HL-60 (cell line): ENCODE measurements at regions not wholly inside any gene's neighbourhood (a gene's known extent, or its start where the extent isn't known, plus 50 kb on each side); places are given as distances from the start of the nearest gene placed in this dataset.

Experiments
- GABPA ChIP-seq: IDR thresholded peaks from 2 replicates; pipeline ENCODE4 v1.6.1; 2012; ENCODE audit warnings: low read depth
- POLR2AphosphoS5 ChIP-seq: IDR thresholded peaks from 2 replicates; pipeline ENCODE4 v1.6.1; 2012; ENCODE audit warnings: low read depth
- TF ChIP-seq, protein P1 (sequence below): IDR thresholded peaks from one replicate; pipeline ENCODE4 v1.5.1; 2011; ENCODE audit warnings: low read length, control low read depth, inconsistent platforms; ENCODE audit not compliant: insufficient read depth
- TF ChIP-seq, protein P2 (sequence below): IDR thresholded peaks from 2 replicates; pipeline ENCODE4 v1.6.1; 2012; ENCODE audit warnings: low read depth; ENCODE audit not compliant: insufficient replicate concordance

DNA sequence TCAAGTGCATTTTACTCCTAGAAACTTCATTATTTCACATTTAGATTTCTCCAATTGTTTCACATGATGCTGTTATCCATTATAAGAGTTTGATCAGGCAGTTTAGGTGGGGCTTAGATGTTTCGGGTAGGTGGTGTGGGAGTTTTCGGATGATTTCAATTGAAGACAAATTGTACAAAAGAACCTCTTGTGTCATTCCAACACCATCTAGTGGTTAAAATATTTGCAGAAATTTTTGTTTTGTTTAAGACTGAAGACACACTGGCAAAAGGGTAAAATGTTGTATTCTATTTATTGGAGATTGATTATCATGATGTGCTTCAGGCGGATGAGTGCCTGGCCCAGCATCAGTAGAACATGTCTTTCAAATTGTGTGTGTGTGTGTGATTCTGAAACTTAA lies 212.7 kb downstream of the SH3BGRL start:
- TF ChIP-seq POLR2AphosphoS5 (no peak), GABPA (no peak)
- TF ChIP-seq, protein P1, sequence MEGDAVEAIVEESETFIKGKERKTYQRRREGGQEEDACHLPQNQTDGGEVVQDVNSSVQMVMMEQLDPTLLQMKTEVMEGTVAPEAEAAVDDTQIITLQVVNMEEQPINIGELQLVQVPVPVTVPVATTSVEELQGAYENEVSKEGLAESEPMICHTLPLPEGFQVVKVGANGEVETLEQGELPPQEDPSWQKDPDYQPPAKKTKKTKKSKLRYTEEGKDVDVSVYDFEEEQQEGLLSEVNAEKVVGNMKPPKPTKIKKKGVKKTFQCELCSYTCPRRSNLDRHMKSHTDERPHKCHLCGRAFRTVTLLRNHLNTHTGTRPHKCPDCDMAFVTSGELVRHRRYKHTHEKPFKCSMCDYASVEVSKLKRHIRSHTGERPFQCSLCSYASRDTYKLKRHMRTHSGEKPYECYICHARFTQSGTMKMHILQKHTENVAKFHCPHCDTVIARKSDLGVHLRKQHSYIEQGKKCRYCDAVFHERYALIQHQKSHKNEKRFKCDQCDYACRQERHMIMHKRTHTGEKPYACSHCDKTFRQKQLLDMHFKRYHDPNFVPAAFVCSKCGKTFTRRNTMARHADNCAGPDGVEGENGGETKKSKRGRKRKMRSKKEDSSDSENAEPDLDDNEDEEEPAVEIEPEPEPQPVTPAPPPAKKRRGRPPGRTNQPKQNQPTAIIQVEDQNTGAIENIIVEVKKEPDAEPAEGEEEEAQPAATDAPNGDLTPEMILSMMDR, result no peak
- TF ChIP-seq, protein P2, sequence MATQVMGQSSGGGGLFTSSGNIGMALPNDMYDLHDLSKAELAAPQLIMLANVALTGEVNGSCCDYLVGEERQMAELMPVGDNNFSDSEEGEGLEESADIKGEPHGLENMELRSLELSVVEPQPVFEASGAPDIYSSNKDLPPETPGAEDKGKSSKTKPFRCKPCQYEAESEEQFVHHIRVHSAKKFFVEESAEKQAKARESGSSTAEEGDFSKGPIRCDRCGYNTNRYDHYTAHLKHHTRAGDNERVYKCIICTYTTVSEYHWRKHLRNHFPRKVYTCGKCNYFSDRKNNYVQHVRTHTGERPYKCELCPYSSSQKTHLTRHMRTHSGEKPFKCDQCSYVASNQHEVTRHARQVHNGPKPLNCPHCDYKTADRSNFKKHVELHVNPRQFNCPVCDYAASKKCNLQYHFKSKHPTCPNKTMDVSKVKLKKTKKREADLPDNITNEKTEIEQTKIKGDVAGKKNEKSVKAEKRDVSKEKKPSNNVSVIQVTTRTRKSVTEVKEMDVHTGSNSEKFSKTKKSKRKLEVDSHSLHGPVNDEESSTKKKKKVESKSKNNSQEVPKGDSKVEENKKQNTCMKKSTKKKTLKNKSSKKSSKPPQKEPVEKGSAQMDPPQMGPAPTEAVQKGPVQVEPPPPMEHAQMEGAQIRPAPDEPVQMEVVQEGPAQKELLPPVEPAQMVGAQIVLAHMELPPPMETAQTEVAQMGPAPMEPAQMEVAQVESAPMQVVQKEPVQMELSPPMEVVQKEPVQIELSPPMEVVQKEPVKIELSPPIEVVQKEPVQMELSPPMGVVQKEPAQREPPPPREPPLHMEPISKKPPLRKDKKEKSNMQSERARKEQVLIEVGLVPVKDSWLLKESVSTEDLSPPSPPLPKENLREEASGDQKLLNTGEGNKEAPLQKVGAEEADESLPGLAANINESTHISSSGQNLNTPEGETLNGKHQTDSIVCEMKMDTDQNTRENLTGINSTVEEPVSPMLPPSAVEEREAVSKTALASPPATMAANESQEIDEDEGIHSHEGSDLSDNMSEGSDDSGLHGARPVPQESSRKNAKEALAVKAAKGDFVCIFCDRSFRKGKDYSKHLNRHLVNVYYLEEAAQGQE, result no peak
